Erythroblast (primary cell): ENCODE measurements at regions not wholly inside any gene's neighbourhood (a gene's known extent, or its start where the extent isn't known, plus 50 kb on each side); places are given as distances from the start of the nearest gene placed in this dataset.

Experiments
- GATA1 ChIP-seq: IDR thresholded peaks from 2 replicates; pipeline ENCODE4 v1.6.1; 2011; ENCODE audit warnings: low read depth, mild to moderate bottlenecking, control low read depth, low read length, moderate library complexity
- POLR2A ChIP-seq: IDR thresholded peaks from 2 replicates; pipeline ENCODE4 v1.6.1; 2011; ENCODE audit warnings: mild to moderate bottlenecking, low read length

DNA sequence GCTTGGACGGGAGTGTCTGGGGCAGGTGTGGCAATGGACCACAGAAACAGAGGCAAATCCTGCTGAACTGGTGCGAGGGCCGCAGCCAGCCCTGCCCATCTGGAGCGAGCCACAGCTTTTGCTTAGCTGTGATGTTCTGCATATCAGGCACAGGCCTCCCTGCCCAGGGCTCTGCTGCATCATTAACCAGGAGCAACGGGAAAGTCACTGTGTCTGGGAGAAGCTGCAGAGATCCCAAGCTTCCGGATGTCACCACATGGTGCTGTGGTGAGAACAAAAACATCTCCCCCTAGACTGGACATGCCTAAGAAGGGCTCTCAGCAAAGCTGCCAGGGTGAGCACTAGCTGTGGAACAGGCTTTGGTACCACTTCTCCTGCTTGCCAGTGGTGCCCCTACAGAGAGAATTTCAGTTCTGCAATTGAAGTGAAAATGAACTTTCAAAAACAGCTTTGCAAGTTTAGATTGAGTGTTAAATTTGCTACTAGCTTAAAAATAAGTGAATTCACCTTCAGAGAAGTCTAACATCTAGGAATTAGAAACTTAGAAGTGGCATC, 172.9 kb upstream of the MYT1L start:
- TF ChIP-seq POLR2A (no peak), GATA1 (no peak)
